Activated T-helper 1 cell treated with Interleukin-2 at 50 U/mL for 16 hours (primary cell): ENCODE measurements at regions not wholly inside any gene's neighbourhood (a gene's known extent, or its start where the extent isn't known, plus 50 kb on each side); places are given as distances from the start of the nearest gene placed in this dataset.

ENCODE experiments used
- DNase-seq: peaks from one replicate; pipeline ENCODE4 v3.0.0-alpha.2; 2020; ENCODE audit warnings: low read depth

- DNase-seq = no peak
Measured at GRCh38 chr20:37598100-37598543, 70.4 kb upstream of the BLCAP start.

GRCh38 chr20:37596890-37597536, 69.3 kb upstream of the BLCAP start:
- no peak for DNase-seq

GRCh38 chr20:37596168-37596567, 68.5 kb upstream of the BLCAP start:
- no peak for DNase-seq

GRCh38 chr20:37593710-37594109, 66.0 kb upstream of the BLCAP start:
- no peak for DNase-seq

- no peak for DNase-seq
Measured at GRCh38 chr20:37590938-37591490, 63.3 kb upstream of the BLCAP start.

GRCh38 chr20:37586078-37586477, 58.4 kb upstream of the BLCAP start:
- no peak for DNase-seq

GRCh38 chr20:37584238-37584807, 56.6 kb upstream of the BLCAP start:
- DNase-seq = no peak

GRCh38 chr20:37581246-37581645, 53.6 kb upstream of the BLCAP start:
- no peak for DNase-seq

GRCh38 chr20:37580069-37580468, 52.4 kb upstream of the BLCAP start:
- no peak for DNase-seq

GRCh38 chr20:37579106-37579505, 51.4 kb upstream of the BLCAP start:
- no peak for DNase-seq

- DNase-seq = no peak
Measured at GRCh38 chr20:37577981-37578380, 50.3 kb upstream of the BLCAP start.
